ENCODE measurements at regions not wholly inside any gene's neighbourhood (a gene's known extent, or its start where the extent isn't known, plus 50 kb on each side); places are given as distances from the start of the nearest gene placed in this dataset.

DNA sequence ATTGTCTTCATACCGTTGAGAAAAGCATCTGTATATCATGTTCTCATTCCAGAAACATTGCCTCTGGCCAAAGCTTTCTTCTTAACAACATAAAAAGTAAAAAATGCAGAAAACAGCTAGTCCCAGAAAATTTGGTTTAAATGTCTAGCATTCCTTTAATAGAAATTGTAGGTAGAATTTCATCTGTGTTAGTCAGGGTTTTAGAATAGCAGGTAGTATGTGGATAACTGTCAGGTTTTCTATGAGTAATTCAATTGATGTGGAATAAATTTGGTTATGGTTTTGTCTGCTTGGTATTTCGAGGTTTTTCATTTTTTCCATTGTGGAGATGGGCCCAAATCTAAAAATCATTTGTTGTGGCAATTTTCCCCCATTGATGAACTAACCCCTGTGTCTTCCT is 616.7 kb downstream of the KCNJ2 start:
- POLR2A ChIA-PET, result no interaction called here
- Histone ChIP-seq H3K27me3 (ENCODE audit: control insufficient read depth, insufficient read depth, low read length) (no peaks in the 10 kb centered on the region), H3K36me3 (ENCODE audit: control insufficient read depth, insufficient read depth, low read length) (no peaks in the 10 kb centered on the region), H3K9me3 (ENCODE audit: control insufficient read depth, insufficient read depth, low read depth, low read length) (no peaks in the 10 kb centered on the region), H3K4me3 (ENCODE audit: low read depth in 2 of 2, low read length in 2 of 2) (no peak overlapping the region), H3K4me1 (ENCODE audit: control insufficient read depth, insufficient read depth, low read length) (no peaks in the 10 kb centered on the region), H3K27ac (ENCODE audit: low read length) (no peak overlapping the region)
- BruUV-seq (replicated peaks), result no TSS peak
- CTCF ChIA-PET, result no interaction called here
- in situ Hi-C loops (cut with HindIII; ENCODE audit: low pct_unique_long_range_greater_than_20kb, low sequenced_read_pairs) (no loop called here), intact Hi-C loops (cut with micrococcal nuclease; ENCODE audit: unreplicated experiment) (no loop called here)
- TF ChIP-seq REST (IDR thresholded peaks at IDR 0.05; ENCODE audit: insufficient read depth in 1 of 2, low read depth in 2 of 2, low read length in 1 of 2), result no peak
- TF ChIP-seq CTCF (IDR thresholded peaks at IDR 0.05), result no peak
- no peak for TF ChIP-seq SIN3A (IDR thresholded peaks at IDR 0.05; ENCODE audit: borderline replicate concordance, insufficient read depth, low read depth, low read length)
- TF ChIP-seq TCF7L2 (IDR thresholded peaks at IDR 0.05; ENCODE audit: low read depth, low read length), result no peak
- no peak for TF ChIP-seq POLR2AphosphoS5 (IDR thresholded peaks at IDR 0.05; ENCODE audit: low read depth, low read length)
- no peak for ATAC-seq
- DNase-seq (ENCODE audit: low read depth, low spot score), result no peak

- in situ Hi-C loops (cut with HindIII; ENCODE audit: low pct_unique_long_range_greater_than_20kb, low sequenced_read_pairs), result no loop called here
- Histone ChIP-seq H3K4me1 (ENCODE audit: control insufficient read depth, insufficient read depth, low read length) (no peaks in the 10 kb centered on the region), H3K27me3 (ENCODE audit: control insufficient read depth, insufficient read depth, low read length) (no peaks in the 10 kb centered on the region), H3K27ac (ENCODE audit: low read length) (no peak overlapping the region), H3K9me3 (ENCODE audit: control insufficient read depth, insufficient read depth, low read depth, low read length) (no peaks in the 10 kb centered on the region), H3K4me3 (ENCODE audit: low read depth in 2 of 2, low read length in 2 of 2) (no peak overlapping the region), H3K36me3 (ENCODE audit: control insufficient read depth, insufficient read depth, low read length) (no peaks in the 10 kb centered on the region)
- TF ChIP-seq REST (IDR thresholded peaks at IDR 0.05; ENCODE audit: insufficient read depth in 1 of 2, low read depth in 2 of 2, low read length in 1 of 2) (no peak), TCF7L2 (IDR thresholded peaks at IDR 0.05; ENCODE audit: low read depth, low read length) (no peak), POLR2AphosphoS5 (IDR thresholded peaks at IDR 0.05; ENCODE audit: low read depth, low read length) (no peak), SIN3A (IDR thresholded peaks at IDR 0.05; ENCODE audit: borderline replicate concordance, insufficient read depth, low read depth, low read length) (no peak), CTCF (IDR thresholded peaks at IDR 0.05) (no peak)
- intact Hi-C loops (cut with micrococcal nuclease; ENCODE audit: unreplicated experiment), result no loop called here
- CTCF ChIA-PET, result no interaction called here
- BruUV-seq (replicated peaks), result no TSS peak
- DNase-seq (ENCODE audit: low read depth, low spot score), result no peak
- no peak for ATAC-seq
- POLR2A ChIA-PET, result no interaction called here
These were observed 618.5 kb downstream of the KCNJ2 start for GRCh38 chr17:70787721-70788300.

All from Panc1 (cell line).